ENCODE measurements at regions not wholly inside any gene's neighbourhood (a gene's known extent, or its start where the extent isn't known, plus 50 kb on each side); places are given as distances from the start of the nearest gene placed in this dataset.

DNA sequence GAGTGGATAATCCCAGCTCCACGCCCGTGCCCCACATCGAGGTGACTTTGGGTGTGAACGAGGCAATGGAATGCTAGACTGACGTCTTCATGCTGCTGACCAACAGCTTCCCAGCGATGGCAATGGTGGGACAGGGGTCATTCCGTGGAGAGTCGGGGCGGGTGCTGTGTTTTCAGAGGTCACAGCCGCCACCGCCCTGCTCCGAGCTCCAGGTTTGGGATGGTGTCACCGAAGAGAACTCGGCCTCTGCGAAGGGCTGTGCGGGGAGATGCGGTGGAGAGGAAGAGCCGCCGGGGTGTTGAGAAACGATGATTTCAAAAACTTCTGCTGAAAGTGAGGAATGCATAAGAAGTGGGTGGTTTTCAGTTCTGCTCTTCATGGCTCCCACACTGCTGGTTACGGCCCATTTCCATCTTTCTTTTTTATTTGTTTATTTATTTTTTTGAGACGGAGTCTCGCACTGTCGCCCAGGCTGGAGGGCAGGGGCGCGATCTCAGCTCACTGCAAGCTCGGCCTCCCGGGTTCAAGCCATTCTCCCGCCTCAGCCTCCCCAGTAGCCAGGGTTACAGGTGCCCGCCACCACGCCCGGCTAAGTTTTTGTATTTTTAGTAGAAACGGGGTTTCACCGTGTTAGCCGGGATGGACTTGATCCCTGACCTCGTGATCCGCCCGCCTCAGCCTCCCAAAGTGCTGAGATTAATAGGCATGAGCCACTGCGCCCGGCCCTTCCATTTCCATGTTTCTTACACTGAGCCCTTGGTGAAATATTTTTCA lies 142.6 kb downstream of the RTP5 start:
- H3K4me2 ChIP-seq (ENCODE audit: low read length), result no peak overlapping the region
- no peak overlapping the region for H3K27ac ChIP-seq (ENCODE audit: low read depth, low read length, poor library complexity, severe bottlenecking)
- intact Hi-C loops (cut with micrococcal nuclease; ENCODE audit: unreplicated experiment), result no loop called here
- no peaks in the 10 kb centered on the region for H3K36me3 ChIP-seq (ENCODE audit: insufficient read depth, low read length)
- TF ChIP-seq EZH2phosphoT487 (IDR thresholded peaks at IDR 0.05; ENCODE audit: borderline replicate concordance, low read depth, low read length) (no peak), CTCF (conservative IDR thresholded peaks at IDR 0.05; ENCODE audit: low read length) (no peak)
- ChIA-PET CTCF (ENCODE audit: unreplicated experiment) (no interaction called here), POLR2A (no interaction called here)
- no peak overlapping the region for H3K4me3 ChIP-seq (ENCODE audit: low read depth, low read length, poor library complexity, severe bottlenecking)
- H3K79me2 ChIP-seq (ENCODE audit: insufficient read depth, low read depth, low read length), result no peaks in the 10 kb centered on the region
- H4K20me1 ChIP-seq (ENCODE audit: insufficient read depth, low read length), result no peaks in the 10 kb centered on the region
- BruUV-seq (replicated peaks), result no TSS peak
- H3K4me1 ChIP-seq (ENCODE audit: insufficient read depth, low read length, poor library complexity, severe bottlenecking), result no peaks in the 10 kb centered on the region
- DNase-seq (ENCODE audit: low spot score), result no peak
- H3K9me3 ChIP-seq (ENCODE audit: low read length), result peaks cover 5% of the 10 kb centered on the region
- H3K9me2 ChIP-seq (ENCODE audit: insufficient read depth, low read length), result no peaks in the 10 kb centered on the region
- no peak overlapping the region for H2AFZ ChIP-seq (ENCODE audit: low read length)

GRCh38 chr2:242012956-242013764 lies 143.6 kb downstream of the RTP5 start:
- Histone ChIP-seq H3K9me3 (ENCODE audit: low read length) (peaks cover 5% of the 10 kb centered on the region), H4K20me1 (ENCODE audit: insufficient read depth, low read length) (no peaks in the 10 kb centered on the region), H2AFZ (ENCODE audit: low read length) (no peak overlapping the region), H3K79me2 (ENCODE audit: insufficient read depth, low read depth, low read length) (no peaks in the 10 kb centered on the region), H3K4me3 (ENCODE audit: low read depth, low read length, poor library complexity, severe bottlenecking) (no peak overlapping the region), H3K4me2 (ENCODE audit: low read length) (no peak overlapping the region), H3K4me1 (ENCODE audit: insufficient read depth, low read length, poor library complexity, severe bottlenecking) (no peaks in the 10 kb centered on the region), H3K9me2 (ENCODE audit: insufficient read depth, low read length) (no peaks in the 10 kb centered on the region), H3K36me3 (ENCODE audit: insufficient read depth, low read length) (no peaks in the 10 kb centered on the region), H3K27ac (ENCODE audit: low read depth, low read length, poor library complexity, severe bottlenecking) (no peak overlapping the region)
- CTCF ChIA-PET (ENCODE audit: unreplicated experiment), result no interaction called here
- TF ChIP-seq CTCF (conservative IDR thresholded peaks at IDR 0.05; ENCODE audit: low read length) (no peak), EZH2phosphoT487 (IDR thresholded peaks at IDR 0.05; ENCODE audit: borderline replicate concordance, low read depth, low read length) (no peak)
- intact Hi-C loops (cut with micrococcal nuclease; ENCODE audit: unreplicated experiment), result no loop called here
- POLR2A ChIA-PET, result no interaction called here
- BruUV-seq (replicated peaks), result no TSS peak
- DNase-seq (ENCODE audit: low spot score), result no peak

GRCh38 chr2:242013771-242014170 lies 144.2 kb downstream of the RTP5 start:
- peaks cover 4% of the 10 kb centered on the region for H3K9me3 ChIP-seq (ENCODE audit: low read length)
- intact Hi-C loops (cut with micrococcal nuclease; ENCODE audit: unreplicated experiment), result no loop called here
- TF ChIP-seq CTCF (conservative IDR thresholded peaks at IDR 0.05; ENCODE audit: low read length) (no peak), EZH2phosphoT487 (IDR thresholded peaks at IDR 0.05; ENCODE audit: borderline replicate concordance, low read depth, low read length) (no peak)
- no peaks in the 10 kb centered on the region for H3K9me2 ChIP-seq (ENCODE audit: insufficient read depth, low read length)
- no peak overlapping the region for H3K4me3 ChIP-seq (ENCODE audit: low read depth, low read length, poor library complexity, severe bottlenecking)
- no peak overlapping the region for H2AFZ ChIP-seq (ENCODE audit: low read length)
- H3K4me1 ChIP-seq (ENCODE audit: insufficient read depth, low read length, poor library complexity, severe bottlenecking), result no peaks in the 10 kb centered on the region
- no peak overlapping the region for H3K27ac ChIP-seq (ENCODE audit: low read depth, low read length, poor library complexity, severe bottlenecking)
- no peaks in the 10 kb centered on the region for H3K79me2 ChIP-seq (ENCODE audit: insufficient read depth, low read depth, low read length)
- DNase-seq (ENCODE audit: low spot score), result no peak
- CTCF ChIA-PET (ENCODE audit: unreplicated experiment), result no interaction called here
- POLR2A ChIA-PET, result no interaction called here
- no TSS peak for BruUV-seq (replicated peaks)
- no peak overlapping the region for H3K4me2 ChIP-seq (ENCODE audit: low read length)
- no peaks in the 10 kb centered on the region for H3K36me3 ChIP-seq (ENCODE audit: insufficient read depth, low read length)
- H4K20me1 ChIP-seq (ENCODE audit: insufficient read depth, low read length), result no peaks in the 10 kb centered on the region
